ENCODE measurements at regions not wholly inside any gene's neighbourhood (a gene's known extent, or its start where the extent isn't known, plus 50 kb on each side); places are given as distances from the start of the nearest gene placed in this dataset.

GRCh38 chr20:52470561-52470960 is 279.0 kb upstream of the ZFP64 start:
- Histone ChIP-seq H3K4me3 (no peak overlapping the region), H3K36me3 (ENCODE audit: control insufficient read depth in 2 of 2, insufficient read depth in 2 of 2, low read length in 1 of 2) (no peaks in the 10 kb centered on the region), H3K27me3 (replicated peaks in 1 of 2; ENCODE audit: control insufficient read depth in 2 of 2, insufficient read depth in 2 of 2, low read length in 1 of 2) (no peaks in the 10 kb centered on the region), H3K4me1 (ENCODE audit: control insufficient read depth, insufficient read depth, low read length) (no peaks in the 10 kb centered on the region), H3K4me2 (ENCODE audit: control insufficient read depth, insufficient read depth) (no peak overlapping the region), H2AFZ (ENCODE audit: control insufficient read depth, low read depth, low read length) (no peak overlapping the region), H4K20me1 (ENCODE audit: control insufficient read depth, insufficient read depth) (no peaks in the 10 kb centered on the region), H3K79me2 (ENCODE audit: control insufficient read depth, insufficient read depth, low read length) (no peaks in the 10 kb centered on the region), H3K9me3 (replicated peaks; ENCODE audit: control insufficient read depth, insufficient read depth, low read length) (no peaks in the 10 kb centered on the region), H3K27ac (ENCODE audit: control insufficient read depth, insufficient read depth) (no peak overlapping the region), H3K9ac (ENCODE audit: control insufficient read depth, insufficient read depth, low read length) (no peak overlapping the region)
- DNase-seq (ENCODE audit: low read depth, low spot score) = no peak
- ChIA-PET SMC1A (ENCODE audit: uncharacterized antibody, unreplicated experiment) (no interaction called here), RAD21 (ENCODE audit: unreplicated experiment) (no interaction called here), CTCF (no interaction called here), POLR2A (no interaction called here)
- TF ChIP-seq NFYA (IDR thresholded peaks at IDR 0.05; ENCODE audit: borderline replicate concordance, low read depth, low read length) (no peak), BHLHE40 (IDR thresholded peaks at IDR 0.05; ENCODE audit: borderline replicate concordance in 1 of 2, low read depth in 2 of 2, low read length in 1 of 2) (no peak), POLR2A (IDR thresholded peaks at IDR 0.05; ENCODE audit: low read depth, low read length) (no peak), RELA (IDR thresholded peaks at IDR 0.05; ENCODE audit: borderline replicate concordance, partially characterized antibody) (no peak), PBX3 (IDR thresholded peaks at IDR 0.05; ENCODE audit: insufficient replicate concordance, low read depth, low read length) (no peak)
- no TSS peak for BruUV-seq (replicated peaks)
- intact Hi-C loops (cut with micrococcal nuclease; ENCODE audit: unreplicated experiment) (no loop called here), in situ Hi-C loops (cut with MboI) (no loop called here)
- no peak for FAIRE-seq
- no peak for ATAC-seq

- no peak overlapping the region for H3K27ac ChIP-seq (ENCODE audit: control insufficient read depth, insufficient read depth)
Measured at GRCh38 chr20:52469128-52469527, 277.5 kb upstream of the ZFP64 start.

More at GRCh38 chr20:52469128-52469527, 277.5 kb upstream of the ZFP64 start:
- WGBS (ENCODE audit: insufficient coverage, insufficient replicate concordance, low lambda C conversion rate, missing lambda C conversion rate) = 30% methylated on average over 9 of the region's 9 CpGs
- POLR2A ChIA-PET = no interaction called here
- Histone ChIP-seq H3K27me3 (replicated peaks in 1 of 2; ENCODE audit: control insufficient read depth in 2 of 2, insufficient read depth in 2 of 2, low read length in 1 of 2) (no peaks in the 10 kb centered on the region), H3K4me1 (ENCODE audit: control insufficient read depth, insufficient read depth, low read length) (no peaks in the 10 kb centered on the region), H3K4me3 (no peak overlapping the region), H3K9me3 (replicated peaks; ENCODE audit: control insufficient read depth, insufficient read depth, low read length) (no peaks in the 10 kb centered on the region), H3K79me2 (ENCODE audit: control insufficient read depth, insufficient read depth, low read length) (no peaks in the 10 kb centered on the region), H3K4me2 (ENCODE audit: control insufficient read depth, insufficient read depth) (no peak overlapping the region), H2AFZ (ENCODE audit: control insufficient read depth, low read depth, low read length) (no peak overlapping the region), H3K36me3 (ENCODE audit: control insufficient read depth in 2 of 2, insufficient read depth in 2 of 2, low read length in 1 of 2) (no peaks in the 10 kb centered on the region), H3K9ac (ENCODE audit: control insufficient read depth, insufficient read depth, low read length) (no peak overlapping the region), H4K20me1 (ENCODE audit: control insufficient read depth, insufficient read depth) (no peaks in the 10 kb centered on the region)
- ATAC-seq (no peak), DNase-seq (ENCODE audit: low read depth, low spot score) (no peak), FAIRE-seq (no peak)
- TF ChIP-seq WRNIP1 (IDR thresholded peaks at IDR 0.05; ENCODE audit: borderline replicate concordance, low read depth, low read length) = no peak
- TF ChIP-seq CEBPB (IDR thresholded peaks at IDR 0.05; ENCODE audit: borderline replicate concordance in 1 of 2, low read depth in 2 of 2, low read length in 2 of 2) = no peak
- no peak for TF ChIP-seq PAX5 (IDR thresholded peaks at IDR 0.05; ENCODE audit: borderline replicate concordance, low read depth, low read length)
- TF ChIP-seq RUNX3 (IDR thresholded peaks at IDR 0.05; ENCODE audit: low read length) = no peak
- in situ Hi-C loops (cut with MboI) (no loop called here), intact Hi-C loops (cut with micrococcal nuclease; ENCODE audit: unreplicated experiment) (no loop called here)
- CTCF ChIA-PET = no interaction called here
- RAD21 ChIA-PET (ENCODE audit: unreplicated experiment) = no interaction called here
- BruUV-seq (replicated peaks) = no TSS peak
- SMC1A ChIA-PET (ENCODE audit: uncharacterized antibody, unreplicated experiment) = no interaction called here

Data from GM12878 (cell line).